GM21619 (cell line): ENCODE measurements at regions not wholly inside any gene's neighbourhood (a gene's known extent, or its start where the extent isn't known, plus 50 kb on each side); places are given as distances from the start of the nearest gene placed in this dataset.
"Not testable (repeated sequence)": the region's sequence is repeated elsewhere in the genome, so short reads cannot be mapped to it uniquely, and the experiment has no call there.

Experiments used
- ATAC-seq: cut with Tn5 transposase; IDR thresholded peaks from one replicate; pipeline ENCODE4 v1.9.1; 2021; ENCODE audit not compliant: unreplicated experiment

GRCh38 chr1:189718147-189718795, 759.4 kb downstream of the BRINP3 start:
- not testable (repeated sequence) for ATAC-seq

GRCh38 chr1:189726806-189727205, 750.9 kb downstream of the BRINP3 start:
- ATAC-seq = no peak

GRCh38 chr1:189751311-189751710, 726.4 kb downstream of the BRINP3 start:
- no peak for ATAC-seq

- ATAC-seq = no peak
Observed at GRCh38 chr1:189752461-189752995, 725.1 kb downstream of the BRINP3 start.

- not testable (repeated sequence) for ATAC-seq
Observed at GRCh38 chr1:189755100-189755499, 722.6 kb downstream of the BRINP3 start.

GRCh38 chr1:189764391-189765320, 713.0 kb downstream of the BRINP3 start:
- ATAC-seq = no peak

- ATAC-seq = no peak
Observed at GRCh38 chr1:189769448-189769847, 708.2 kb downstream of the BRINP3 start.

- no peak for ATAC-seq
Observed at GRCh38 chr1:189774721-189775287, 702.9 kb downstream of the BRINP3 start.

GRCh38 chr1:189775343-189775742, 702.3 kb downstream of the BRINP3 start:
- ATAC-seq = no peak

GRCh38 chr1:189779034-189779433, 698.6 kb downstream of the BRINP3 start:
- ATAC-seq = no peak

GRCh38 chr1:189782295-189782694, 695.4 kb downstream of the BRINP3 start:
- ATAC-seq = no peak

- no peak for ATAC-seq
Observed at GRCh38 chr1:189783456-189783855, 694.2 kb downstream of the BRINP3 start.

GRCh38 chr1:189786761-189787160, 690.9 kb downstream of the BRINP3 start:
- no peak for ATAC-seq

- ATAC-seq = no peak
Observed at GRCh38 chr1:189787201-189787600, 690.5 kb downstream of the BRINP3 start.

GRCh38 chr1:189790335-189790734, 687.3 kb downstream of the BRINP3 start:
- ATAC-seq = no peak

- no peak for ATAC-seq
Observed at GRCh38 chr1:189803364-189803763, 674.3 kb downstream of the BRINP3 start.

GRCh38 chr1:189804352-189804751, 673.3 kb downstream of the BRINP3 start:
- ATAC-seq = no peak

GRCh38 chr1:189805735-189806134, 671.9 kb downstream of the BRINP3 start:
- no peak for ATAC-seq

GRCh38 chr1:189810639-189811038, 667.0 kb downstream of the BRINP3 start:
- not testable (repeated sequence) for ATAC-seq

- ATAC-seq = no peak
Observed at GRCh38 chr1:189811960-189812359, 665.7 kb downstream of the BRINP3 start.

GRCh38 chr1:189816558-189816957, 661.1 kb downstream of the BRINP3 start:
- no peak for ATAC-seq

- ATAC-seq = no peak
Observed at GRCh38 chr1:189819751-189820150, 657.9 kb downstream of the BRINP3 start.
